H9 (cell line): ENCODE measurements at regions not wholly inside any gene's neighbourhood (a gene's known extent, or its start where the extent isn't known, plus 50 kb on each side); places are given as distances from the start of the nearest gene placed in this dataset.

ENCODE experiments used
- DNase-seq: peaks from one replicate; pipeline ENCODE4 v3.0.0-alpha.2; 2017
- H2AFZ ChIP-seq: one replicate; pipeline ENCODE4 v1.6.1; 2013; ENCODE audit warnings: mild to moderate bottlenecking, low read length, control low read depth, moderate library complexity
- H2AK5ac ChIP-seq: 2 replicates; pipeline ENCODE4 v1.6.1; 2013; ENCODE audit warnings: low read length, control low read depth, mixed read lengths; ENCODE audit not compliant: insufficient read length
- H2BK120ac ChIP-seq: one replicate; pipeline ENCODE4 v1.6.1; 2013; ENCODE audit warnings: low read depth, mild to moderate bottlenecking, low read length, control low read depth, inconsistent platforms; ENCODE audit not compliant: poor library complexity, severe bottlenecking
- H2BK12ac ChIP-seq: 2 replicates; pipeline ENCODE4 v1.6.1; 2013; ENCODE audit warnings: low read length, control low read depth, mixed read lengths, low read depth; ENCODE audit not compliant: insufficient read length
- H2BK15ac ChIP-seq: 2 replicates; pipeline ENCODE4 v1.6.1; 2013; ENCODE audit warnings: low read depth, low read length, control low read depth
- H2BK20ac ChIP-seq: one replicate; pipeline ENCODE4 v1.6.1; 2013; ENCODE audit warnings: low read depth, mild to moderate bottlenecking, low read length, control low read depth, inconsistent platforms; ENCODE audit not compliant: poor library complexity, severe bottlenecking
- H2BK5ac ChIP-seq: 2 replicates; pipeline ENCODE4 v1.6.1; 2013; ENCODE audit warnings: low read length, control low read depth, mixed read lengths; ENCODE audit not compliant: insufficient read length
- H3K14ac ChIP-seq: 2 replicates; pipeline ENCODE4 v1.6.1; 2013; ENCODE audit warnings: low read length, control low read depth; ENCODE audit not compliant: insufficient read depth
- H3K18ac ChIP-seq: 2 replicates; pipeline ENCODE4 v1.6.1; 2013; ENCODE audit warnings: low read depth, mild to moderate bottlenecking, mixed read lengths, low read length, control low read depth; ENCODE audit not compliant: insufficient read length
- H3K23ac ChIP-seq: 2 replicates; pipeline ENCODE4 v1.6.1; 2013; ENCODE audit warnings: low read length, control low read depth, mixed read lengths, low read depth; ENCODE audit not compliant: insufficient read length
- H3K23me2 ChIP-seq: 2 replicates; pipeline ENCODE4 v1.6.1; 2013; ENCODE audit warnings: low read depth, mild to moderate bottlenecking, mixed read lengths, low read length, control low read depth; ENCODE audit not compliant: insufficient read length, poor library complexity, severe bottlenecking
- H3K27ac ChIP-seq: 2 replicates; pipeline ENCODE4 v1.5.1; 2013; ENCODE audit warnings: low read length, control low read depth, mixed read lengths, low read depth; ENCODE audit not compliant: insufficient read length
- H3K27me3 ChIP-seq: 2 replicates; pipeline ENCODE4 v1.6.1; 2013; ENCODE audit warnings: low read length, control low read depth, inconsistent platforms; ENCODE audit not compliant: insufficient read depth
- H3K4ac ChIP-seq: 2 replicates; pipeline ENCODE4 v1.6.1; 2013; ENCODE audit warnings: low read depth, mild to moderate bottlenecking, control low read depth, inconsistent platforms, low read length, moderate library complexity
- H3K4me1 ChIP-seq: 2 replicates; pipeline ENCODE4 v1.6.1; 2013; ENCODE audit warnings: low read length, control low read depth, inconsistent platforms; ENCODE audit not compliant: insufficient read depth
- H3K4me2 ChIP-seq: 2 replicates; pipeline ENCODE4 v1.6.1; 2013; ENCODE audit warnings: low read length, control low read depth, mixed read lengths; ENCODE audit not compliant: insufficient read length, insufficient read depth
- H3K56ac ChIP-seq: 2 replicates; pipeline ENCODE4 v1.6.1; 2013; ENCODE audit warnings: low read depth, mild to moderate bottlenecking, mixed read lengths, low read length, control low read depth; ENCODE audit not compliant: insufficient read length
- H3K79me1 ChIP-seq: 2 replicates; pipeline ENCODE4 v1.6.1; 2013; ENCODE audit warnings: low read depth, mild to moderate bottlenecking, moderate library complexity, low read length, control low read depth, inconsistent platforms; ENCODE audit not compliant: insufficient read depth, poor library complexity, severe bottlenecking
- H3K79me2 ChIP-seq: 2 replicates; pipeline ENCODE4 v1.6.1; 2013; ENCODE audit warnings: low read length, control low read depth, inconsistent platforms; ENCODE audit not compliant: insufficient read depth
- H3K9ac ChIP-seq: 2 replicates; pipeline ENCODE4 v1.6.1; 2013; ENCODE audit warnings: low read length, control low read depth, mixed read lengths; ENCODE audit not compliant: insufficient read length; ENCODE audit errors: extremely low read depth
- H3K9me3 ChIP-seq: one replicate; pipeline ENCODE4 v1.6.1; 2013; ENCODE audit warnings: low read depth, low read length, inconsistent platforms; ENCODE audit not compliant: control insufficient read depth
- H3T11ph ChIP-seq: one replicate; pipeline ENCODE4 v1.6.1; 2013; ENCODE audit warnings: mild to moderate bottlenecking, low read length, control low read depth, inconsistent platforms
- H4K20me1 ChIP-seq: one replicate; pipeline ENCODE4 v1.6.1; 2013; ENCODE audit not compliant: control insufficient read depth, insufficient read length, insufficient read depth
- H4K5ac ChIP-seq: 2 replicates; pipeline ENCODE4 v1.6.1; 2013; ENCODE audit warnings: low read depth, mild to moderate bottlenecking, mixed read lengths, low read length, control low read depth; ENCODE audit not compliant: insufficient read length
- H4K8ac ChIP-seq: replicated peaks from 2 replicates; pipeline ENCODE4 v1.6.1; 2013; ENCODE audit warnings: low read length, control low read depth, mixed read lengths, low read depth; ENCODE audit not compliant: insufficient read length
- H4K91ac ChIP-seq: 2 replicates; pipeline ENCODE4 v1.6.1; 2013; ENCODE audit warnings: low read depth, mild to moderate bottlenecking, moderate library complexity, mixed read lengths, low read length, control low read depth; ENCODE audit not compliant: insufficient read length
- H3K27ac Mint-ChIP-seq, 3 experiments: 2 replicates in 2 of 3; 3 replicates in 1 of 3; pipeline ENCODE4 v1.8.0; 2020 to 2021; ENCODE audit warnings: mixed read lengths in 3 of 3, mild to moderate bottlenecking in 1 of 3, moderate library complexity in 1 of 3
- H3K27me3 Mint-ChIP-seq: 2 replicates; pipeline ENCODE4 v1.8.0; 2021; ENCODE audit warnings: low read depth, mild to moderate bottlenecking, moderate library complexity, mixed read lengths
- H3K36me3 Mint-ChIP-seq, 3 experiments: 2 replicates in 2 of 3; 3 replicates in 1 of 3; pipeline ENCODE4 v1.8.0; 2020 to 2021; ENCODE audit warnings: low read depth in 3 of 3, mixed read lengths in 3 of 3; ENCODE audit not compliant: insufficient read depth in 1 of 3
- H3K4me1 Mint-ChIP-seq, 2 experiments: 2 replicates each; pipeline ENCODE4 v1.8.0; 2020; ENCODE audit warnings: mixed read lengths in 2 of 2
- H3K4me3 Mint-ChIP-seq, 2 experiments: 2 replicates in 1 of 2; 3 replicates in 1 of 2; pipeline ENCODE4 v1.8.0; 2020 to 2021; ENCODE audit warnings: mild to moderate bottlenecking in 2 of 2, mixed read lengths in 2 of 2, moderate library complexity in 1 of 2
- H3K9me3 Mint-ChIP-seq, 2 experiments: 2 replicates in 1 of 2; 3 replicates in 1 of 2; pipeline ENCODE4 v1.8.0; 2020; ENCODE audit warnings: mild to moderate bottlenecking in 2 of 2, mixed read lengths in 2 of 2, moderate library complexity in 1 of 2
- CTCF ChIP-seq: fragments of 200-600 bp; sonication (generic); conservative IDR thresholded peaks from 3 replicates; pipeline ENCODE4 v1.8.0; 2021; ENCODE audit warnings: antibody characterized with exemption, mild to moderate bottlenecking

DNA sequence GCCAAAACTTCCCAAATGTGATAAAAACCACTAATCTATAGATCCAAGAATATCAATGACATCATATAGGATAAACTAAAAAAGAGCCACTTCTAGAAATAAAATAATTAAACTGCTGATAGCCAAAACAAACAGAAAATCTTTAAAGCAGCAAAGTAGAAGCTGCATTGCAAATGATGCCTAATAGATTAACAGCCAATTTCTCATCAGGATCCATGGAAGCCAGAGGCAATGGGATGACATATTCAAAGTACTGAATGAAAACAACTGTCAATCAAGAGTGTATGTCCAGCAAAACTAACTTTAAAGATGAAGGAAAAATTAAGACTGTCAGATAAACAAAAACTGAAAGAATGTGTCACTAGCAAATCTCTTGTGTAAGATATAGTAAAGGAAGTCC, 224.8 kb downstream of the PSAT1 start:
- Mint-ChIP-seq H3K9me3 (peaks cover 35 to 40% of the 10 kb centered on the region in 2 experiments), H3K4me1 (no peaks in the 10 kb centered on the region), H3K4me3 (no peak overlapping the region), H3K27me3 (no peaks in the 10 kb centered on the region), H3K27ac (no peak overlapping the region), H3K36me3 (peaks cover 17 to 33% (median 21%) of the 10 kb centered on the region in 3 experiments)
- no peak overlapping the region for H3K9ac ChIP-seq
- DNase-seq: no peak
- no peak overlapping the region for H3K4me2 ChIP-seq
- no peaks in the 10 kb centered on the region for H3K27me3 ChIP-seq
- H3K4me1 ChIP-seq: no peaks in the 10 kb centered on the region
- no peak overlapping the region for H2AK5ac ChIP-seq
- no peak overlapping the region for H2BK120ac ChIP-seq
- H3K9me3 ChIP-seq: no peaks in the 10 kb centered on the region
- H2BK5ac ChIP-seq: no peak overlapping the region
- no peak overlapping the region for H2BK20ac ChIP-seq
- H3T11ph ChIP-seq: no peak overlapping the region
- no peak overlapping the region for H3K4ac ChIP-seq
- no peak overlapping the region for H2BK12ac ChIP-seq
- no peak overlapping the region for H4K91ac ChIP-seq
- H2BK15ac ChIP-seq: no peak overlapping the region
- no peak overlapping the region for H2AFZ ChIP-seq
- H4K5ac ChIP-seq: no peak overlapping the region
- no peak overlapping the region for H3K27ac ChIP-seq
- no peak overlapping the region for H3K18ac ChIP-seq
- H4K20me1 ChIP-seq: no peaks in the 10 kb centered on the region
- no peaks in the 10 kb centered on the region for H3K79me2 ChIP-seq
- H3K56ac ChIP-seq: no peak overlapping the region
- H3K23ac ChIP-seq: no peak overlapping the region
- H3K79me1 ChIP-seq: no peaks in the 10 kb centered on the region
- TF ChIP-seq CTCF: no peak
- no peaks in the 10 kb centered on the region for H3K23me2 ChIP-seq
- H3K14ac ChIP-seq: no peak overlapping the region
- H4K8ac ChIP-seq: no peak overlapping the region
